Activated CD4-positive, alpha-beta T cell treated with anti-CD3 and anti-CD28 coated beads, Interleukin-2, amount 50 U/mL, for 4 hours (primary cell): ENCODE measurements at regions not wholly inside any gene's neighbourhood (a gene's known extent, or its start where the extent isn't known, plus 50 kb on each side); places are given as distances from the start of the nearest gene placed in this dataset.
"Not testable (repeated sequence)": the region's sequence is repeated elsewhere in the genome, so short reads cannot be mapped to it uniquely, and the experiment has no call there.

Experiments used
- DNase-seq, 2 experiments: peaks; one replicate each; pipeline ENCODE4 v3.0.0-alpha.2; 2020

- DNase-seq = no peak
Observed at GRCh38 chr5:174900240-174900865, 176.0 kb downstream of the MSX2 start.

- no peak for DNase-seq
Observed at GRCh38 chr5:174897281-174897950, 173.0 kb downstream of the MSX2 start.

GRCh38 chr5:174895360-174895759, 171.0 kb downstream of the MSX2 start:
- DNase-seq = no peak

- DNase-seq = no peak
Observed at GRCh38 chr5:174892742-174893141, 168.4 kb downstream of the MSX2 start.

- not testable (repeated sequence) for DNase-seq
Observed at GRCh38 chr5:174880412-174881200, 156.2 kb downstream of the MSX2 start.

GRCh38 chr5:174877987-174878386, 153.6 kb downstream of the MSX2 start:
- DNase-seq = no peak

GRCh38 chr5:174872271-174872670, 147.9 kb downstream of the MSX2 start:
- DNase-seq = no peak

- no peak for DNase-seq
Observed at GRCh38 chr5:174852143-174852542, 127.8 kb downstream of the MSX2 start.

GRCh38 chr5:174850565-174851169, 126.3 kb downstream of the MSX2 start:
- DNase-seq = no peak

- no peak for DNase-seq
Observed at GRCh38 chr5:174849426-174849825, 125.0 kb downstream of the MSX2 start.

- DNase-seq = no peak
Observed at GRCh38 chr5:174844971-174845370, 120.6 kb downstream of the MSX2 start.

- DNase-seq = no peak
Observed at GRCh38 chr5:174843263-174844250, 119.2 kb downstream of the MSX2 start.

- no peak for DNase-seq
Observed at GRCh38 chr5:174840435-174840834, 116.1 kb downstream of the MSX2 start.

- no peak for DNase-seq
Observed at GRCh38 chr5:174839196-174839595, 114.8 kb downstream of the MSX2 start.

GRCh38 chr5:174837919-174838902, 113.8 kb downstream of the MSX2 start:
- no peak for DNase-seq

- no peak for DNase-seq
Observed at GRCh38 chr5:174834081-174834480, 109.7 kb downstream of the MSX2 start.

- no peak for DNase-seq
Observed at GRCh38 chr5:174832811-174833210, 108.4 kb downstream of the MSX2 start.

GRCh38 chr5:174832025-174832424, 107.6 kb downstream of the MSX2 start:
- no peak for DNase-seq

GRCh38 chr5:174831031-174831660, 106.8 kb downstream of the MSX2 start:
- no peak for DNase-seq

- no peak for DNase-seq
Observed at GRCh38 chr5:174829511-174829864, 105.1 kb downstream of the MSX2 start.
